GM19328 (cell line): ENCODE measurements at regions not wholly inside any gene's neighbourhood (a gene's known extent, or its start where the extent isn't known, plus 50 kb on each side); places are given as distances from the start of the nearest gene placed in this dataset.
"Not testable (repeated sequence)": the region's sequence is repeated elsewhere in the genome, so short reads cannot be mapped to it uniquely, and the experiment has no call there.

ENCODE experiments used
- ATAC-seq: cut with Tn5 transposase; IDR thresholded peaks from one replicate; pipeline ENCODE4 v1.9.1; 2021; ENCODE audit warnings: mild to moderate bottlenecking, moderate library complexity; ENCODE audit not compliant: unreplicated experiment

DNA sequence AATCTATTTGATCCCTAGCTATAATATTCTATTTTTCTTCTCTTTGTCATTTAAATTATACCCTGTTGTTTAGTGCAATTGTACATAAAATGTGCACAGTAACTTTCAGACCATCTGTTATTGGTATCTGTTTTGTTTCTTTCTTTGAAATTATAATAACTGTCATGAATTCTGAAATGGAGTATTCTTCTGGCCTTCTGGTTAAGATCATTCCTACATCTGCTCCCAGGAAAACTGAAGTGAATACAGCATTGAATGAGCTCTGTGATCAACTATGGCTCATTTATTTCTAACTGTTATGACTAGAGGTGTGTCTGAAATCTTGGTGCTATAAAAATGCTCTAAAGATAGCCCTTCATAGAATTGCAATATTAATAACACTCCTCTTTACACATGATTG lies 788.4 kb upstream of the TMEFF2 start:
- no peak for ATAC-seq

GRCh38 chr2:192978395-192978794 lies 783.7 kb upstream of the TMEFF2 start:
- ATAC-seq: no peak

DNA sequence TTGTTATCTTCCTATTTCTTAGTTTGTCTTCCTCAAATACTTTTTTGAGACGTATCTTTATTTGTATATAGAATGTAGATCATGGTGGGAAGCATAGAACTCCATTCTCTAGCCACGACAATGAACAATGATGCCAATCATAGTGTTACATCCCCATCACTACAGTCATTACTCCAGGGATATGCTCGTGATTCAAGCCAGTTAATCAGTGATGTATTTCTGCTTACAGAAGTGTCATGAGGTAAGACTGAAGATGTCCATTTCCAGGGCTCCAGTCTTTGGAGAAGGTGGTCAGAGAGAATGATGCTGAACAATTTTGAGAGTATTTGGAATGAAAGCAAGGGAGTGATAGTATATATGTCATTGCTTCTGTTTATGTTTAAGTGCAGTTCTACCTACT lies 777.2 kb upstream of the TMEFF2 start:
- ATAC-seq: no peak

DNA sequence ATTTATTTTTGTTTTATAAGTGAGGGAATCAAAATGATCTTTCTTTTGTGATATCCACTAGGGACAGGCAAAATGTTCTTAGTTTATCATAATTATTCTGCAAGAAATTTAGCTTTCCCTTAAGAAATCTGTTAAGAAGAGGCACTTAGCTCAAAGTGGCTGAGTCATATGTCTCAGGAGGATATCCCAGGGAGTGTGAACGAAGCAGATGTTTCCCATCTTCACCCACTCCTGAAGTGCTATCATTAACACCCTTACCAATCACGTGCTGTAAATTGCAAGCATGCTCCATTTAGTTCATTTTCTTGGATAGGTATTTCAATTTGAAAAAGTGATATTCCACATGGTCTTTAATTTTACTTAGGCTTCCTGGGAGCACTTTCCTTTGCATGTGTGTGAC lies 774.3 kb upstream of the TMEFF2 start:
- ATAC-seq: no peak

DNA sequence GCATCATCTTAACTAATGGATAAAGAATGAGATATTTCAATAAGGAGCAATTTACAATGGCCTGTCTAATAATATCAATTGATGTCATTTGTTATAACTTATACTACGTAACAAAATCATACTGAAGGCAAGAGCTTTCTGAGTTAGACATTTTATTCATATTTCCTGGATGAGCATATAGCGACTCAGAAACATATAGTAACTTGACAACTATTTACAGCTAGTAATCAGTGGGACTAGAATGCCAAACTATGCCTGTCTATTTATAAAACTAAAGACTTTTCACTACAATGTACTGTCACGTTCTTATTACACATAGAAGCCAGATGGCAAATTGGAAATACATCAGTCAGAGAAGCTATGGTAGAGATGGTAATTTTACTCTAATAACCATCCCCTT lies 766.2 kb upstream of the TMEFF2 start:
- no peak for ATAC-seq

DNA sequence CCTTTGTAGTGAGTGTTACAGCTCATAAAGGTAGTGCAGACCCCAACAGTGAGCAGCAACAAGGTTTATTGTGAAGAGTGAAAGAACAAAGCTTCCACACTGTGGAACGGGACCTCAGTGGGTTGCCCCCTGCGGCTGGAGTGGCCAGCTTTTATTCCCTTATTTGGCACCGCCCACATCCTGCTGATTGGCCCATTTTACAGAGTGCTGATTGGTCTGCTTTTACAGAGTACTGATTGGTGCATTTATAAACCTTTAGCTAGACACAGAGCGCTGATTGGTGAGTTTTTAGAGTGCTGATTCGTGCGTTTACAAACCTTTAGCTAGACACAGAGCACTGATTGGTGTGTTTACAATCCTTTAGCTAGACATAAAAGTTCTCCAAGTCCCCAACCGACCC lies 763.9 kb upstream of the TMEFF2 start:
- not testable (repeated sequence) for ATAC-seq

DNA sequence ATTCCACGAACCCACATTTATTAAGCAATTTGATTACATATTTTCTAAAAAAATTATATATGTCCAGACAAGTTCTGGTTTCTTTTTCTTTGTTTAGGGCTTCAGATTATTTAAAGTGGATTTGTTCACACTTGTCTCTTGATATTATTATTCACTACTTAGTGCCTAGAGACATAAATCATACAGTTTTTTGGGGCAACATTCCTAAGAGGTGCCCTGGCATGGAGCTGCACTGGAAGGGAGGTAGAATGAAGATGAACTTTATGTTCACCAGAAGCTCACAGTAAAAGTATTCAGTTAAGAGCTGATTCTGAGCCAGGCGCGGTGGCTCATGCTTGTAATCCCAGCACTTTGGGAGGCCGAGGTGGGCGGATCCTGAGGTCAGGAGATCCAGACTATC lies 762.7 kb upstream of the TMEFF2 start:
- no peak for ATAC-seq

- no peak for ATAC-seq
Measured at GRCh38 chr2:192953116-192953515, 758.4 kb upstream of the TMEFF2 start.

DNA sequence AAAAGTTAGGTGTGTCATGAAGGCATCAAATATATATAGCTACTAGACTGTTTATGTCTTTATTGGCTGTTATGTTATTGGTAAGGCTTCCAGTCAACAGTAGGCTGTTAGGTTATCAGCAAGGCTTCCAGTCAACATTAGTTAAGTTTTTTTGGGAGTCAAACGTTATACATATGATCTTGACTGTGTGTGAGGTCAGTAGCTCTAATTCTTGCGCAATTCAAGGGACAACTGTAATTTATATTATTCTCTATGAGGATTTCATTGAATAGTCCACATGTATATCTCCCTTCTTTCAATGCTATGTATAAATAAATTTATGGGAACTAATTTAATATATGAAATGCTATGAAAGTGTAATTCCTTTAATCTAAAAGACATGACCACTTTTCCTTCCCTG lies 757.5 kb upstream of the TMEFF2 start:
- no peak for ATAC-seq

DNA sequence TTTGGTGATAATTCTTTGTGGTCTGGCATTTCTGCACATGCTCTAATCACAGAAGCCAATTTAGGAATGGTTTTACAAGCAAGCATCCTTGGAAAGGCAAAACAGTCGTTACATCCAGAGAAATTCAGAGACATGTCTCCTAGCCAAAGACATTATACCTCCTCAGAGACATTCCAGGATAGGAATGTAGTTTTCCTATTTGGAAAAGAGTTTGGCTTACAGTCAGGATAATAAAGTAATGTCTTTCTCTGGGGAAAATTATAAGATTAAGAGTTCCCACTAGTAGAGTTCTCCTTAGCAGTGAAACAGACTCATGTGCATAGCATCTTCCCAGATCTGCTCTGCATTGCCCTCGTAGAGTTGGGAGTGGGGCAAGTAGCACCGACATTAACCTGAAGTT lies 753.6 kb upstream of the TMEFF2 start:
- no peak for ATAC-seq

- no peak for ATAC-seq
Measured at GRCh38 chr2:192947352-192947751, 752.6 kb upstream of the TMEFF2 start.

DNA sequence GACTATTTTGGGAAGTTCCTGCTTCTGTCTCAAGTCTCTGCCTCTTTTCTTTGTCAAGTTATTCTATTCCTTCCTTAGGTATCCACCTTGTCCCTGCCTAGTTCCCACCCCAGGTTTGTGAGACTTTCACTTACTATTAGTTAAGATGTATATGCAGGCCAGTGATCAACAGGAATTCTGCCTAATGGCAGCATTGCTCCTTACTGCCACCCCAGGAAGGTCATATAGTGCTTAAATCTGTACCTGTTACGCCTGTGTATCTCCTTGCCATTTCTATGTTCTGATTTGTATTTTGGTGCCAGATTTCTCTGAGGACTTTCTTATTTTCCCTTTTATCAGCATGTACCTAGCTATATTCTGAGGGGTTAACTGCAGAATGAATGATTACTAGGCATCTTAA lies 746.0 kb upstream of the TMEFF2 start:
- no peak for ATAC-seq

DNA sequence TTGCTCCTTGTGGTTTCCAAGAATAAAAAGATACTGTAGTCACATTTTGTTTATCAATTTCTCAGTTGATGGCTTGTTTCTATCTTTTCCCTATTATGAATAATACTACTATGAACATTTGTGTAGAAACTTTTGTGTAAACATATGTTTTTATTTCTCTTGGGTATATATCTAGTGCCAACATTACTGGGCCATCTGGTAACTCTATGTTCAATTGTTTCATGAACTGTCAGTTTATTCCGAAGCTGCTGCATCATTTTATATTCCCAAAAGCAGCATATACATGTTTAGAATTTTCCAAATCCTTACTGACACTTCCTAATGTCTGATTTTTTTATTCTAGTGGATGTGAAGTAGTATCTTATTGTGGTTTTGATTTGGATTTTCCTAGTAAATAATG lies 737.6 kb upstream of the TMEFF2 start:
- no peak for ATAC-seq

GRCh38 chr2:192921631-192922030 lies 726.9 kb upstream of the TMEFF2 start:
- not testable (repeated sequence) for ATAC-seq

DNA sequence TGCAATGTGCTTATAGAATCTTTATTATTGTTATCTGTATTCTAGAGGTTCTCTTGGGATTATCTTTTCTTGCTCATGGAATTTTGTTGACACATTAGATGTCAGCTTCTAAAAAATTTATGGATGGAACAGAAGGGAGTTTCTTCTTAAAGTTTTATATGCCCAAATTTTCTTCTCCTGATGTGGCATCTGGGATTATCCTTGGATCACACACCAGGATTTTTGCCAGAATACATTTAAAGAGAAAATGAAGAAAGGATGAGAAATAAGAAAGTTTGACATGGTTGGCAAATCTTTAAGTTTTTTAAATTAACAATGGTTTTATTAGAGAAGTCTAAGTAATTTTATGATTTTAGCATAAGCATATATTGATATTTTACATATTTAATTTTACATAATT lies 706.7 kb upstream of the TMEFF2 start:
- ATAC-seq: no peak

DNA sequence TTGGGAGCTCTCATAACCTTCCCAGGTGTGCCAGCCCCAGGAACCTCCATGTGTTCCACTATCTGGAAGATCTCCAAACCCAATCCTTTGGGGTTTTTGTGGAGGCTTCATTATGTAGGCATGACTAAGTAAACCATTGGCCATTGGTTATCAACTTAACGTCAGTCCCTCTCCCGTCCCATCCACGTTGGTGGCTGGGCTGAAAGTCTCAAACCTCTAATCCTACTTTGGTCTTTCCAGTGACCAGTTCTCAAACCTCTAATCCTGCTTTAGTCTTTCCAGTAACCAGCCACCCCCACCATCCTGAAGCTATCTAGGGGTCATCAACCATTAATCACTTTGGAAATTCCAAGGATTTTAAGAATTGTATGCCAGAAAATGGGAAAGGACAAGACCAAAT lies 704.7 kb upstream of the TMEFF2 start:
- ATAC-seq: no peak

DNA sequence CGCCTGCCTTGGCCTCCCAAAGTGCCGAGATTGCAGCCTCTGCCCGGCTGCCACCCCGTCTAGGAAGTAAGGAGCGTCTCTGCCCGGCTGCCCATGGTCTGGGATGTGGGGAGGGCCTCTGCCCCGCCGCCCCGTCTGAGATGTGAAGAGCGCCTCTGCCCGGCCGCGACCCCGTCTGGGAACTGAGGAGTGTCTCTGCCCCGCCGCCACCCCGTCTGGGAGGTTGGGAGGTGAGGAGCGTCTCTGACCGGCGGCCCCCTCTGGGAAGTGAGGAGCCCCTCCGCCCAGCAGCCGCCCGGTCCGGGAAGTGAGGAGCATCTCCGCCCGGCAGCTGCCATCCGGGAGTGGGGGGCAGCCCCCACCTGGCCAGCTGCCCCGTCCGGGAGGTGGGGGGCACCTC lies 699.2 kb upstream of the TMEFF2 start:
- not testable (repeated sequence) for ATAC-seq

- no peak for ATAC-seq
Measured at GRCh38 chr2:192888109-192888508, 693.4 kb upstream of the TMEFF2 start.

DNA sequence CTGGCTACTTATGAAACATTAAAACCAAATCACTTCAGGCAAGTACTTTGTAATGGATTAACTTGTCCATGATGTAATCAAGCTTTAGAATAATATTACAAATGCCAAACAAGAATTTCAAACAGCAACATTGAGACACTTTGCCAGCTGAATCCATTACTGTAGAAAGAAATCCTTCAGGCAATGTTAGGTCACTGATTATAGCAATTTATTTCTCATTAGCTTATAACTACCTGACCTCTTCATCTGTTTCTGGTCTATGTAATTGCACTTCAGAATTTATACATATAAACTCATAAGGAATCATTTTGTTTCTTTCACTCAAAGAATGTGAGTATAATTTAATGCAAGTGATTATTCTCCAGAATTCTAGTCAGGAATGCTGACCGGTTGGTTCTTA lies 692.6 kb upstream of the TMEFF2 start:
- ATAC-seq: no peak

GRCh38 chr2:192886636-192887035 lies 691.9 kb upstream of the TMEFF2 start:
- ATAC-seq: no peak

DNA sequence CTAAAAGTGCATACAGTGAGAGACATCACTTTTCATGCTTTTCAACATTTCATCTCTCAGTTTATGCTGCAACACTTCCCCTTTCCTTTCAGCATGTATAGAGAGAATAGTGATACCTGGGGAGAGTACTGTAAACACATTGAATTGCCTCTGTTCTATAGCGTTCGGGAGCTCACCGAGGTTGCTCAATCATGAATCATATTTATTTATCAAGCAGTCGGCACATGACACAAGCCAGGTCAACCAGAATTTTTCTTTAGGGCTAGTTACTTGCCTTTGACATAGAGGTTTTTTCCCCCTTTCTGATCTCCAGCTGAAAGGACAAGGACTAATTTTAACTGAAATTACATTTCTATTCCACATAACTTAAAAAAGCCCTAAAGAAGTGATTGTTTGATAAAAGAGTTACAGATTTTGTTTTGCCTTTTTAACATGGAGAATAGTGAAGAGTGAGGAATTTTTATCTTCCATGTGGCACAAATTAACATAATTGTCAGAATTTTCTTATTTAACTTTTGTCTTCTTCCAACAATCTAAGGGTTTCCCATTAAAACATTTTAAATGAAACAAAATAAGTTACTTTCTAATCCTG lies 690.9 kb upstream of the TMEFF2 start:
- ATAC-seq: no peak

- ATAC-seq: no peak
Measured at GRCh38 chr2:192877159-192877558, 682.4 kb upstream of the TMEFF2 start.

GRCh38 chr2:192876698-192877097 lies 682.0 kb upstream of the TMEFF2 start:
- ATAC-seq: no peak

DNA sequence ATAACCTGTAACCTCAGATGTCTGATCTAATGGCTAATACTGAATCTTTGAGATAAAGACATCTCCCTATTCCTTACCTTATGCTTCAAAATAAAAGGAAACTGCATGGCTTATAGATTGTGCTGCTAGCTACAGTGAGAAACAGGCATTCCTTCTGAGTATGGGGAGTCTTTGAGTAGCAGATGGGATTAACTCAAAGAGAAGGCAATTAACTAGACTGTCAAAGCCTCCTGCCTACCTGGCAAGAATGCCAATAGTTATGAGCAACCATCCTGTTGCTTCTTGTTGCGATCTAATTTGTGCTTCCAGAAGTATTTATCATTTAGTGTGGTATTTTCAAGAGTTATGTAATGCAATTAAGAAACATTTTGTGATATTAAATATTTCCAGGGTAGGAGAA lies 660.0 kb upstream of the TMEFF2 start:
- ATAC-seq: no peak
